Panc1 (cell line): ENCODE measurements at regions not wholly inside any gene's neighbourhood (a gene's known extent, or its start where the extent isn't known, plus 50 kb on each side); places are given as distances from the start of the nearest gene placed in this dataset.

Experiments used
- ATAC-seq: fragments of 200-7000 bp; cut with Tn5 transposase; 2 replicates; pipeline ENCODE4 v1.9.1; 2020; ENCODE audit warnings: mild to moderate bottlenecking, moderate library complexity
- BruUV-seq: library from RNA; stranded (reverse); fragments of 400-500 nt; replicated peaks from 2 replicates; lab custom pipeline; 2021; lab: Mats Ljungman, UMichigan
- CTCF ChIA-PET: fragments of 300-600 bp; sonication (Branson Sonifier 250); formaldehyde crosslinking; loops from one replicate; lab custom pipeline; 2022; ENCODE audit warnings: antibody characterized with exemption; lab: Charles Lee
- POLR2A ChIA-PET: fragments of 300-600 bp; sonication (Branson Sonifier 250); formaldehyde crosslinking; loops from one replicate; lab custom pipeline; 2022; ENCODE audit warnings: antibody characterized with exemption; lab: Charles Lee
- DNase-seq: peaks from one replicate; pipeline ENCODE4 v3.0.0-alpha.2; 2010; ENCODE audit warnings: low read depth, low spot score
- H3K27ac ChIP-seq: 2 replicates; pipeline ENCODE4 v1.5.1; 2011; ENCODE audit warnings: mild to moderate bottlenecking, low read length, inconsistent platforms
- H3K27me3 ChIP-seq: fragments of 200-500 bp; sonication (Bioruptor generic); 2 replicates; pipeline ENCODE4 v1.6.0; 2014; ENCODE audit warnings: low read length, inconsistent platforms; ENCODE audit not compliant: control insufficient read depth, insufficient read depth
- H3K36me3 ChIP-seq: fragments of 200-500 bp; sonication (Bioruptor generic); 2 replicates; pipeline ENCODE4 v1.5.1; 2014; ENCODE audit warnings: inconsistent platforms, mild to moderate bottlenecking, low read length, moderate library complexity; ENCODE audit not compliant: control insufficient read depth, insufficient read depth
- H3K4me1 ChIP-seq: 2 replicates; pipeline ENCODE4 v1.5.1; 2011; ENCODE audit warnings: inconsistent platforms, mild to moderate bottlenecking, low read length, moderate library complexity; ENCODE audit not compliant: control insufficient read depth, insufficient read depth
- H3K4me3 ChIP-seq, 2 experiments: 2 replicates each; pipeline ENCODE4 v1.5.1; 2011 to 2012; ENCODE audit warnings: low read depth in 2 of 2, low read length in 2 of 2, mild to moderate bottlenecking in 2 of 2, inconsistent platforms in 1 of 2, moderate library complexity in 1 of 2
- H3K9me3 ChIP-seq: fragments of 200-500 bp; sonication (Bioruptor generic); 2 replicates; pipeline ENCODE4 v1.5.1; 2014; ENCODE audit warnings: low read depth, mild to moderate bottlenecking, inconsistent platforms, low read length, moderate library complexity; ENCODE audit not compliant: control insufficient read depth, insufficient read depth
- CTCF ChIP-seq: fragments of 450-650 bp; IDR thresholded peaks from 2 replicates; pipeline ENCODE4 v1.5.1; 2017; ENCODE audit warnings: mild to moderate bottlenecking
- POLR2AphosphoS5 ChIP-seq: IDR thresholded peaks from 2 replicates; pipeline ENCODE4 v1.6.1; 2012; ENCODE audit warnings: mild to moderate bottlenecking, low read depth, low read length, moderate library complexity
- REST ChIP-seq, 2 experiments: IDR thresholded peaks; 2 replicates each; pipeline ENCODE4 v1.6.1; 2011 to 2012; ENCODE audit warnings: low read depth in 2 of 2, control low read depth in 1 of 2, low read length in 1 of 2, mild to moderate bottlenecking in 1 of 2, moderate library complexity in 1 of 2; ENCODE audit not compliant: insufficient read depth in 1 of 2
- SIN3A ChIP-seq: IDR thresholded peaks from 2 replicates; pipeline ENCODE4 v1.6.1; 2012; ENCODE audit warnings: low read depth, mild to moderate bottlenecking, low read length, moderate library complexity, borderline replicate concordance; ENCODE audit not compliant: insufficient read depth
- TCF7L2 ChIP-seq: IDR thresholded peaks from 2 replicates; pipeline ENCODE4 v1.6.1; 2011; ENCODE audit warnings: mild to moderate bottlenecking, low read depth, low read length, inconsistent platforms
- in situ Hi-C: cut with HindIII; loops from 2 replicates; pipeline ENCODE4 v1.10.0; 2016; ENCODE audit warnings: low sequenced_read_pairs, low pct_unique_long_range_greater_than_20kb
- intact Hi-C: fragments of 100-400 bp; cut with micrococcal nuclease; formaldehyde crosslinking; loops from one replicate; pipeline ENCODE4 v1.10.0; 2022; ENCODE audit not compliant: unreplicated experiment

DNA sequence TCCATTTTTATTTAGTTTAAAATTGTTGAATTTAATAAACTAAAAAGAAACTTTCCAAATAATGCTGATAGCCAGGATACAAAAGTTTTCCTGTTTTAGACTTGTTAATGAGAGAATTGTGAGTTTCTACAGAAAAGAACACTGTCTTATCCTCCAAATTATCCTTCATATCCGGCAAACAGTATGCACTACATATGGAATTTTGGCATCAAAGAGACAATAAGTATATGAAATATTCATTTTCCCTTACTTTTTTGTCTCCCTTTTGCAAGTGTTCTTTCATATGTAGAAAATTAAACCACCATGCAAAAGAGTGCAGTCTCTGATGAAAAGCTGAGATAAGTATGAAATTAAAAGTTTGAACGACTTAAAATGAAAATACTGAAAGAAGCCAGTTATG is 159.4 kb downstream of the UBE2E3 start:
- Histone ChIP-seq H3K4me3 (no peak overlapping the region), H3K9me3 (no peaks in the 10 kb centered on the region), H3K27ac (no peak overlapping the region), H3K4me1 (no peaks in the 10 kb centered on the region), H3K27me3 (no peaks in the 10 kb centered on the region), H3K36me3 (no peaks in the 10 kb centered on the region)
- in situ Hi-C loops: no loop called here
- DNase-seq (no peak), ATAC-seq (no peak)
- POLR2A ChIA-PET: no interaction called here
- CTCF ChIA-PET: no interaction called here
- no TSS peak for BruUV-seq
- TF ChIP-seq POLR2AphosphoS5: no peak
- TF ChIP-seq CTCF: no peak
- TF ChIP-seq TCF7L2: no peak
- TF ChIP-seq SIN3A: no peak
- no peak for TF ChIP-seq REST (IDR thresholded peaks at IDR 0.05; ENCODE audit: insufficient read depth in 1 of 2, low read depth in 2 of 2, low read length in 1 of 2)
- intact Hi-C loops: no loop called here

DNA sequence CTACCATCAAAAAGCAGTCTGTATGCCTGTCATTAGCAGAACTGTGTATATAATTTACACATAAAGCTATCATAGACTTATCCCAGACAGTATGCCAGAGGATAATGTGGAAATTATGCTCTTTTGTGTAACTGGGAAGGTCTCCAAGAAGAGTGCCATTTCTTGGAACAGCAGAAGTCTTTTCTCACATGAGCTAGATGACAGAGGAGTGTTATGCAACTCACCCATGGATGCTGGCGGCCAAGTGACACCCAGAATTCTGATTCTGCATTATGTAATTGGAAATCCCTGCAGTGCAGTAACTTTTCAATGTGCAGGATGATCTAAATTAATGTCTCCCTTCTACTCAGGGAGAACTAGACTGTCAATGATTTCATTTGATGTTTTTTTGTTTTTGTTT is 160.0 kb downstream of the UBE2E3 start:
- Histone ChIP-seq H3K27ac (no peak overlapping the region), H3K4me1 (no peaks in the 10 kb centered on the region), H3K36me3 (no peaks in the 10 kb centered on the region), H3K27me3 (no peaks in the 10 kb centered on the region), H3K9me3 (no peaks in the 10 kb centered on the region), H3K4me3 (no peak overlapping the region)
- intact Hi-C loops (no loop called here), in situ Hi-C loops (no loop called here)
- DNase-seq: no peak
- POLR2A ChIA-PET: no interaction called here
- CTCF ChIA-PET: no interaction called here
- no peak for ATAC-seq
- TF ChIP-seq SIN3A (no peak), REST (IDR thresholded peaks at IDR 0.05; ENCODE audit: insufficient read depth in 1 of 2, low read depth in 2 of 2, low read length in 1 of 2) (no peak), POLR2AphosphoS5 (no peak), TCF7L2 (no peak), CTCF (no peak)
- no TSS peak for BruUV-seq
